Endodermal cell (in vitro differentiated cells): ENCODE measurements at regions not wholly inside any gene's neighbourhood (a gene's known extent, or its start where the extent isn't known, plus 50 kb on each side); places are given as distances from the start of the nearest gene placed in this dataset.

Experiments
- DNase-seq: peaks from one replicate; pipeline ENCODE4 v3.0.0-alpha.2; 2017
- H3K27ac ChIP-seq: 2 replicates; pipeline ENCODE4 v1.5.1; 2013; ENCODE audit warnings: mild to moderate bottlenecking, low read depth, low read length, moderate library complexity
- H3K27me3 ChIP-seq: 2 replicates; pipeline ENCODE4 v1.6.1; 2013; ENCODE audit warnings: mild to moderate bottlenecking, low read length, moderate library complexity; ENCODE audit not compliant: insufficient read depth, control insufficient read depth, poor library complexity, severe bottlenecking
- H3K36me3 ChIP-seq: 2 replicates; pipeline ENCODE4 v1.7.0; 2013; ENCODE audit warnings: mild to moderate bottlenecking, low read length, moderate library complexity; ENCODE audit not compliant: control insufficient read depth, insufficient read depth
- H3K4me1 ChIP-seq: one replicate; pipeline ENCODE4 v1.7.0; 2013; ENCODE audit warnings: low read length; ENCODE audit not compliant: control insufficient read depth, insufficient read depth
- H3K4me3 ChIP-seq: 2 replicates; pipeline ENCODE4 v1.5.1; 2013; ENCODE audit warnings: mild to moderate bottlenecking, low read length, moderate library complexity
- H3K9ac ChIP-seq: 2 replicates; pipeline ENCODE4 v1.6.1; 2013; ENCODE audit warnings: mild to moderate bottlenecking, low read length, moderate library complexity; ENCODE audit not compliant: poor library complexity, severe bottlenecking; ENCODE audit errors: extremely low read depth
- H3K9me3 ChIP-seq: 2 replicates; pipeline ENCODE4 v1.6.1; 2013; ENCODE audit warnings: mild to moderate bottlenecking, low read length, moderate library complexity; ENCODE audit not compliant: control insufficient read depth
- H3K27ac Mint-ChIP-seq: 2 replicates; pipeline ENCODE4 v1.8.0; 2020; ENCODE audit warnings: mixed read lengths
- H3K27me3 Mint-ChIP-seq: 2 replicates; pipeline ENCODE4 v1.8.0; 2021; ENCODE audit warnings: mild to moderate bottlenecking, mixed read lengths; ENCODE audit not compliant: insufficient read depth
- H3K36me3 Mint-ChIP-seq: 2 replicates; pipeline ENCODE4 v1.8.0; 2020; ENCODE audit warnings: low read depth, mixed read lengths
- H3K4me1 Mint-ChIP-seq: 2 replicates; pipeline ENCODE4 v1.8.0; 2020; ENCODE audit warnings: mixed read lengths
- H3K4me3 Mint-ChIP-seq: 2 replicates; pipeline ENCODE4 v1.8.0; 2020; ENCODE audit warnings: mild to moderate bottlenecking, moderate library complexity, mixed read lengths
- H3K9me3 Mint-ChIP-seq: 2 replicates; pipeline ENCODE4 v1.8.0; 2020; ENCODE audit warnings: mild to moderate bottlenecking, mixed read lengths
- WGBS, 2 experiments: methylation state at CpG; one replicate each; pipeline versions ENCODE4 v1.1.5 to v1.1.7; 2013; ENCODE audit warnings: missing lambda C conversion rate in 2 of 2, mixed read lengths in 1 of 2; ENCODE audit not compliant: insufficient coverage in 1 of 2, insufficient read length in 1 of 2; 5-methylcytosine and 5-hydroxymethylcytosine counted together
- TF ChIP-seq, protein P1 (sequence below): fragments of 200-600 bp; sonication (generic); conservative IDR thresholded peaks from 2 replicates; pipeline ENCODE4 v1.5.0; 2021; ENCODE audit warnings: antibody characterized with exemption, mild to moderate bottlenecking

DNA sequence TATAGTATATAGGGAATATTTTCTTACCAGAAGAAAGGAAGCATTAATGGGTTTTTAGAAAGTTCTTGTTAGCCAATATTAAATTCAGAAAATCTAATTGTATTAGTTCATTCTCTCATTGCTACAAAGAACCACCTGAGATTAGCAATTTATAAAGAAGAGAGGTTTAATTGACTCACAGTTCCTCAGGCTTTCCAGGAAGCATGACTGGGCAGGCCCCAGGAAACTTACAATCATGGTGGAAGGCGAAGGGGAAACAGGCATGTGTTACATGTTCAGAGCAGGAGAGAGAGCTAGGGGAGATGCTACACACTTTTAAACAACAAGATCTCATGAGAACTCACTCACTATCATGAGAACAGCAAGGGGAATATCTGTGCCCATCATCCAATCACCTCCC, 304.0 kb upstream of the CDH12 start:
- H3K27ac ChIP-seq, result no peak overlapping the region
- no peak overlapping the region for H3K27ac Mint-ChIP-seq
- H3K4me1 Mint-ChIP-seq, result peaks cover 23% of the 10 kb centered on the region
- H3K27me3 Mint-ChIP-seq, result no peaks in the 10 kb centered on the region
- H3K4me3 ChIP-seq, result no peak overlapping the region
- H3K4me3 Mint-ChIP-seq, result no peak overlapping the region
- H3K9me3 ChIP-seq, result no peaks in the 10 kb centered on the region
- WGBS, 2 experiments, result 100% methylated on average over 1 of the region's 1 CpG; no CpG with 5 or more reads in 1 of the 2 experiments
- no peaks in the 10 kb centered on the region for H3K9me3 Mint-ChIP-seq
- no peaks in the 10 kb centered on the region for H3K36me3 Mint-ChIP-seq
- H3K36me3 ChIP-seq, result no peaks in the 10 kb centered on the region
- no peaks in the 10 kb centered on the region for H3K27me3 ChIP-seq
- no peak overlapping the region for H3K9ac ChIP-seq
- H3K4me1 ChIP-seq, result peaks cover 4% of the 10 kb centered on the region
- no peak for DNase-seq
- TF ChIP-seq, protein P1, sequence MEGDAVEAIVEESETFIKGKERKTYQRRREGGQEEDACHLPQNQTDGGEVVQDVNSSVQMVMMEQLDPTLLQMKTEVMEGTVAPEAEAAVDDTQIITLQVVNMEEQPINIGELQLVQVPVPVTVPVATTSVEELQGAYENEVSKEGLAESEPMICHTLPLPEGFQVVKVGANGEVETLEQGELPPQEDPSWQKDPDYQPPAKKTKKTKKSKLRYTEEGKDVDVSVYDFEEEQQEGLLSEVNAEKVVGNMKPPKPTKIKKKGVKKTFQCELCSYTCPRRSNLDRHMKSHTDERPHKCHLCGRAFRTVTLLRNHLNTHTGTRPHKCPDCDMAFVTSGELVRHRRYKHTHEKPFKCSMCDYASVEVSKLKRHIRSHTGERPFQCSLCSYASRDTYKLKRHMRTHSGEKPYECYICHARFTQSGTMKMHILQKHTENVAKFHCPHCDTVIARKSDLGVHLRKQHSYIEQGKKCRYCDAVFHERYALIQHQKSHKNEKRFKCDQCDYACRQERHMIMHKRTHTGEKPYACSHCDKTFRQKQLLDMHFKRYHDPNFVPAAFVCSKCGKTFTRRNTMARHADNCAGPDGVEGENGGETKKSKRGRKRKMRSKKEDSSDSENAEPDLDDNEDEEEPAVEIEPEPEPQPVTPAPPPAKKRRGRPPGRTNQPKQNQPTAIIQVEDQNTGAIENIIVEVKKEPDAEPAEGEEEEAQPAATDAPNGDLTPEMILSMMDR, result no peak

DNA sequence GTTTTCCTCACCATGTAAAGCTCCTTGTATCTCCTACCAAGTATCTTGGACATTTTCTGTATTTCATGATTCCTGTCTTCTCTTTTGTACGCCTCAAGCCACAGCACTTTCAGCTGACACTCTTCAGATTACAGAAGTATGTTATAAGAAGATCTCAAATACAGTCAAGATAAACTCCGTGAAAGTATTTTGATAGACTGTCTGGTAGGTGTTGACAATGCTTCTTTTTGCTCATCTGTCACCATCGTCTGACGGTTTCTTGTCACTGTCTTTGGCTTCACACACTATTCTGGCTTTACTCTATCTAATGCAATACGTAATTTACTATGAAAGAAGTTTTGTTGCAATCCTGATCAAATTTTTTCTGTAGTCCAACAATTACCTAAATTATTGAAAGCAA, 294.5 kb upstream of the CDH12 start:
- Histone ChIP-seq H3K4me3 (no peak overlapping the region), H3K27me3 (no peaks in the 10 kb centered on the region), H3K27ac (no peak overlapping the region), H3K4me1 (no peaks in the 10 kb centered on the region), H3K36me3 (no peaks in the 10 kb centered on the region), H3K9ac (no peak overlapping the region), H3K9me3 (no peaks in the 10 kb centered on the region)
- H3K4me1 Mint-ChIP-seq, result no peaks in the 10 kb centered on the region
- no peak overlapping the region for H3K27ac Mint-ChIP-seq
- H3K27me3 Mint-ChIP-seq, result no peaks in the 10 kb centered on the region
- 91 to 95% methylated on average over 4 to 5 of the region's 5 CpGs for WGBS, 2 experiments
- H3K36me3 Mint-ChIP-seq, result no peaks in the 10 kb centered on the region
- peaks cover 12% of the 10 kb centered on the region for H3K9me3 Mint-ChIP-seq
- TF ChIP-seq, protein P1, result no peak
- no peak for DNase-seq
- no peak overlapping the region for H3K4me3 Mint-ChIP-seq

DNA sequence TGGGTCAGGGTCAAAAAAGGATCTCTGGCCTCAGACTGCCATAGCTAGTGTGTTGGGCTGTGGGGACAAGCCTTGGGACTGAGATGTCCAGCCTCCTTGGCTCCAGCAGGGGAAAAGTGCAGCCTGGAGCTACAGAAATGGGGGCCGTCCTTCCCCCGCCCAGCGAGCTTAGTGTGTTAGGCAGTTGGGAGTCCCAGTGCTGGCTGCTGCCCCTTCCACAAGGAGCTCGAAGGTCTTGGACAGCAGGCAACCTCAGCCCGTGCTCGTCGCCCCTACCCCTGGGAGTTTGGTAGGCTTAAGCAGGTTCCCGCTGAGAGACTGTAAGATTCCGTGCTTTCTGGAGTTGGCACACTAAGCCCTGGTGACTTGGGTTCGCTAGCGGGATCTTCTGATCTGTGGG, 293.0 kb upstream of the CDH12 start:
- no peaks in the 10 kb centered on the region for H3K36me3 Mint-ChIP-seq
- Histone ChIP-seq H3K27me3 (no peaks in the 10 kb centered on the region), H3K9me3 (no peaks in the 10 kb centered on the region), H3K27ac (no peak overlapping the region), H3K36me3 (no peaks in the 10 kb centered on the region), H3K4me1 (no peaks in the 10 kb centered on the region), H3K4me3 (no peak overlapping the region), H3K9ac (no peak overlapping the region)
- H3K4me3 Mint-ChIP-seq, result no peak overlapping the region
- WGBS, 2 experiments, result 93 to 97% methylated on average over 11 of the region's 11 CpGs
- no peak for DNase-seq
- H3K27me3 Mint-ChIP-seq, result no peaks in the 10 kb centered on the region
- no peaks in the 10 kb centered on the region for H3K4me1 Mint-ChIP-seq
- H3K27ac Mint-ChIP-seq, result no peak overlapping the region
- H3K9me3 Mint-ChIP-seq, result peaks cover 14% of the 10 kb centered on the region
- TF ChIP-seq, protein P1, result no peak
